GM08714 (cell line): ENCODE measurements at regions not wholly inside any gene's neighbourhood (a gene's known extent, or its start where the extent isn't known, plus 50 kb on each side); places are given as distances from the start of the nearest gene placed in this dataset.

Experiments used
- H3K4me3 ChIP-seq: fragments of 200-500 bp; sonication (Bioruptor generic); 2 replicates; pipeline ENCODE4 v1.5.1; 2014; ENCODE audit warnings: mild to moderate bottlenecking, low read length, inconsistent platforms
- ZNF274 ChIP-seq: IDR thresholded peaks from 2 replicates; pipeline ENCODE4 v1.6.1; 2012; ENCODE audit warnings: mild to moderate bottlenecking, low read depth, low read length

DNA sequence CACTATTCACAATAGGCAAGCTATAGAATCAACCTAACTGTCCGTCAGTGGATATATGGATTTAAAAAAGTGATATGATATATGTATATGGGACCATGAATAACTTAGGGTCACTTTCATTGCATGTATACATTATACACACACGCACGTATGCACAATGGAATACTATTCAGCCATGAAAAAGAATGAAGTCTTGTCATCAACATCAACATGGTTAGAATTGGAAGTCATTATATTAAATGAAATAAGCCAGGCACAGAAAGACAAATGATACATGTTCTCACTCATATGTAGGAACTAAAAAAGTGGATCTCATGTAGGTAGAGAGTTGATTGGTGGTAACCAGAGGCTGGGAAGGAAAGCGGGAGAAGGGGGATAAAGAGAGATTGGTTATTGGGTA lies 234.3 kb downstream of the VRK1 start:
- H3K4me3 ChIP-seq: no peak overlapping the region
- TF ChIP-seq ZNF274: no peak

- no peak overlapping the region for H3K4me3 ChIP-seq
- no peak for TF ChIP-seq ZNF274
Measured at GRCh38 chr14:97033556-97034081, 236.4 kb downstream of the VRK1 start.

DNA sequence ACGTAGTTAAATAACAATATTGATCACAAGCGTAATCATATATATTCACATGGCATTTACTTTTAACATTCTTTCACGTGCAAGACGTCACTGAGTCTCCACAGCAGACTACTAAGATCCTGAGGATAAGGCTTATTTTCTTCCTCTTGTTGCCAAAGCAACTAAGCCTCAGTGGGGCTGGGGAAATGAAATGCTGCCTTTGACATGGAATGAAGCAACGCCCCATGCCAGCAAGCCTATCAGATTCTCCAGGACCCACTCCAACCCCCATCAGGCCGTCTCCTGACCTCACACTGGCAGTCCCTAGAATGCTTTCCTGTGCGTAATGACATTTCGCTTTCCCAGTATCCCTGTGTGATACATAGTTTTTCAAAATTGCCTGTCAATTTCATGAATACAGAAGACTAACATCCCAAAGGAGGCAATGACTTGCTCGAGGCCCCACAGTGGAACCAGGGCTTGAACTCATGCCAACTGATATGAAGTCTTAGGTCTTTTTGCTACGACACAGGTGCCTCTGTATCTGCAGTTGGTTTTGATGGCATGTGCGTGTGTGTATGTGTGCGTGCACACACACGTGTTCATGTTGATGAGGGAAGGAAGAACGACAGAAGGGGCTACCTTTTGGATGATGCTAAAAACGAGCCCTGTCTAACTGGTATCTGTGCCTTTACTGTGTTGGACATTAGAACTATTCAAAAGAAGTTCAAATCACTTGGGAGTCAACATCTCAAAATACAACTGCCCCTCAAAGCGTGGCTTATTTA lies 239.1 kb downstream of the VRK1 start:
- no peak for TF ChIP-seq ZNF274
- no peak overlapping the region for H3K4me3 ChIP-seq

GRCh38 chr14:97039717-97040363 lies 242.7 kb downstream of the VRK1 start:
- no peak overlapping the region for H3K4me3 ChIP-seq
- TF ChIP-seq ZNF274: no peak

DNA sequence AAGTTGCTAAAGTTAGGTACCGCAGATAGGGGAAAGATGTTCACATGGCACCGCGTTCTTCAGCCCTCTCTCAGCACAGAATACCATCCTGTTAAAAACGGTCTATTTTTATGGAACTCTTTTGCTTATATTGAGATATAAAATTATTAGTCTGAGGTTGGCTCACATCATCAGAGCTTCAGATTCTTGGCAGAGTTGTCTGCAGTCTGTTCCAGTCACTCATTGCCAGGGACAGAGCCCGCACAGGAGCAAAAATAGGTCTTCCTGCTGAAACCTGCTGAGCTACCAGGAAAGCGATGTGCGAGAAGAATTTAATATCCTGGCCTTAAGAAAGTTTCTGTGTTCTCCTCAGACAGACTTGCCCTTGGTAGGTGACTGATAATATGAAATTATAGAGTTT lies 249.8 kb downstream of the VRK1 start:
- TF ChIP-seq ZNF274: no peak

GRCh38 chr14:97052001-97052400 lies 254.8 kb downstream of the VRK1 start:
- no peak for TF ChIP-seq ZNF274
- no peak overlapping the region for H3K4me3 ChIP-seq

More for the DNA sequence above, 249.8 kb downstream of the VRK1 start:
- no peak overlapping the region for H3K4me3 ChIP-seq

DNA sequence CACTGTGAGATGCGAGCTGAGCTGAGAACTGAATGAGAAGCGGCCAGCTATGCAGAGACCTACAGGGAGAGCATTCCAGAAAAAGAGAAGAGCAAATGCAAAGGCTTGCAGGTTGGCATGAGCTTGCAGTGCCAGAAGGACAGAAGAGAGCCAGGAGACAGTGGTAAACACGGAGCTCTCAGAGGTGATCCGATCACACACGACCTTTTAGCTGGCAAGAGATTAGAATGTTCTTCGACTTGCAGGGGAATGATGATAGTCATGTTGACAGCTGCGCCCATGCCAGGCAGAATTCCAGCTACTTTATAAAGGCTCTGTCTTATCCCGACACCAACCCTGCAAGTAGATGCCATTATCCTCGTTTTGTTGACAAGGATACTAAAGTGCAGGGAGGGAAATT lies 256.8 kb downstream of the VRK1 start:
- no peak for TF ChIP-seq ZNF274
- no peak overlapping the region for H3K4me3 ChIP-seq

- no peak overlapping the region for H3K4me3 ChIP-seq
- no peak for TF ChIP-seq ZNF274
Measured at GRCh38 chr14:97055355-97055754, 258.2 kb downstream of the VRK1 start.

DNA sequence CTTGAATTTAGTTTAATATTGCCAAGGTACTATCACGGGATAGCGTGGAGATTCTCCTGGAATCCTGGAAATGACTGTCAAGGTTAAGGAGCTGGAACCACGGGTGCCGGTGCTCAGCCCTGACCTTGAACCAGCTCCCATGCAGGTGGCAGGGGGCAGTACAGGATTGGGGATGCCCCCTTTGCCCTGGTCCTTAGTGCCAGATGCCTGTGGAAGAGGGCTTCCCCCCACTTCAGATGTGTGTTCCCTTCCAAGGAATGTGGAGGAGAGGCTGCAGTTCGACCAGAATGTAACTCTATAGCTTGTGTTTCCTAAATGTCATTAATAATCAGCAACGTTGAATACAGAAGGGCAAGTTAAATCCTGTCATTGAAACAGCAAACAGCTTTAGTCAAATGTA lies 258.9 kb downstream of the VRK1 start:
- TF ChIP-seq ZNF274: no peak

GRCh38 chr14:97057238-97058073 lies 260.3 kb downstream of the VRK1 start:
- TF ChIP-seq ZNF274: no peak
- H3K4me3 ChIP-seq: no peak overlapping the region

More for the DNA sequence above, 258.9 kb downstream of the VRK1 start:
- H3K4me3 ChIP-seq: no peak overlapping the region

DNA sequence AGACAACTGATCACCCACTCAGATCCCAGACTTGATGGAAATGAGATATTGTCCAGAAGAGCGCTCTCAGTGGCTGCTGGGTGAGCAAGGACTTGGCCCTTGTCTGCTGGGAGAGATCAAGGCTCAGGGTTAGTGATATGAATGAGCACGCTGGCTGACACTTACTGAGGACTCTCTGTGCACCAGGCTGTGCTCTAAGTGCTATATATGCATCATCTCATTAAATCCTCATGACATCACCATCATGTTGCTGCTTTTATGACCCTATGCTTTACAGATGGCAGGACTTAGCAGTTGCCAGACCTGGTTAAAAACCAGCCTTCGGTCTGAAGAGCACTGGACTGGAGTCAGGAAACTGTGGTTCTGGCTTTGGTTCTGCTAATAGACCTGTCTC lies 260.9 kb downstream of the VRK1 start:
- H3K4me3 ChIP-seq: no peak overlapping the region
- TF ChIP-seq ZNF274: no peak

GRCh38 chr14:97058589-97058988 lies 261.4 kb downstream of the VRK1 start:
- TF ChIP-seq ZNF274: no peak
- no peak overlapping the region for H3K4me3 ChIP-seq

- H3K4me3 ChIP-seq: no peak overlapping the region
- no peak for TF ChIP-seq ZNF274
Measured at GRCh38 chr14:97061198-97061597, 264.0 kb downstream of the VRK1 start.

DNA sequence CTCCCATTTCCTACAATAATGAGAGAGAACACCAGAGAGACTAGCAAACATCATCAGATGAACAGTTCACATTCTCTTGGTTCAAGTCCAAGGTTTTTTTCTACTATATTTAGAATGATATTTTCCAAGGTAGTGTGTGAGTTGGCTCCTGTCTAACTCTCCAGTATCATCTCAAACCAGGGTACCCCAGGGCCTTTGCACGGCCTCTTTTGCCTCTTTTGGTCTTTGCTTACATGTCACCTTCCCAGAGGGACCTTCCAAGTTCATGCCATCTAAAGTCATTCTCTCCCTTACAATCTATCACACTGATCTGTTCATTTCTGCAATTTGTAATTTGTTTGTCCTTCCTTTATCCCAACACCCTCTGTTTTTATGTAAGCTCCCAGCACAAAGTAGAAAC lies 264.5 kb downstream of the VRK1 start:
- no peak for TF ChIP-seq ZNF274
- no peak overlapping the region for H3K4me3 ChIP-seq
